ENCODE measurements at regions not wholly inside any gene's neighbourhood (a gene's known extent, or its start where the extent isn't known, plus 50 kb on each side); places are given as distances from the start of the nearest gene placed in this dataset.

DNA sequence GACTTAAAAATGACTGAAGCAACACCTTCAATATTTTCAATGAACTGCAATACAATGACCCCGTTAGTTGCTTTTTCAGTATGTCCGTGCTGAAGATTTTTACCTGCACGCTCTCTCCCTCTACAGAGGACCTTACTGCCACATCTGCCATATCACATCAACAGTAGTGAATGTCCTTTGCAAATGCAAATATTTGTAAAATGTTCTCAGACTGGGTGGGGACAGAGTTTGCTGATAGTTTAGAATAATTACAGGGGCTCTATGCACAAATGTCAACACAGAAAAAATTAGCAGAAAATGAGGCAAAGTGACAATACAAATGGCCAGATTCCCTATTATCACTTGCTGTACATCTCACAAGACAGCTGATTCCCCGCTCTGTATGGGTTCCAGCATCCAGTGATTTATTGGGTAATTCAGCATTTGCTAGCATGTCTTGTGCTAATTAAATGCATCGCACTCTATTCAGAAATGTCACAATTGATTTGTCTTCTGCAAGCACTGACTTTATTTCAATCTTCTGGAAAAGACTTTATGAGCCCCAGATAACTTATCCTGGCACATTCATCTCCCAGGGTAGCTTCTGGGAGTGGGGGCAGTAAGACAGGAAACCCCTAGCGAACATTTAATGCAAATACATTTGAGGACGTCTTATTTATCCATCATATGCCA lies 69.1 kb upstream of the PTER start:
- no peak for DNase-seq (ENCODE audit: low read depth)
- TF ChIP-seq, protein P1, sequence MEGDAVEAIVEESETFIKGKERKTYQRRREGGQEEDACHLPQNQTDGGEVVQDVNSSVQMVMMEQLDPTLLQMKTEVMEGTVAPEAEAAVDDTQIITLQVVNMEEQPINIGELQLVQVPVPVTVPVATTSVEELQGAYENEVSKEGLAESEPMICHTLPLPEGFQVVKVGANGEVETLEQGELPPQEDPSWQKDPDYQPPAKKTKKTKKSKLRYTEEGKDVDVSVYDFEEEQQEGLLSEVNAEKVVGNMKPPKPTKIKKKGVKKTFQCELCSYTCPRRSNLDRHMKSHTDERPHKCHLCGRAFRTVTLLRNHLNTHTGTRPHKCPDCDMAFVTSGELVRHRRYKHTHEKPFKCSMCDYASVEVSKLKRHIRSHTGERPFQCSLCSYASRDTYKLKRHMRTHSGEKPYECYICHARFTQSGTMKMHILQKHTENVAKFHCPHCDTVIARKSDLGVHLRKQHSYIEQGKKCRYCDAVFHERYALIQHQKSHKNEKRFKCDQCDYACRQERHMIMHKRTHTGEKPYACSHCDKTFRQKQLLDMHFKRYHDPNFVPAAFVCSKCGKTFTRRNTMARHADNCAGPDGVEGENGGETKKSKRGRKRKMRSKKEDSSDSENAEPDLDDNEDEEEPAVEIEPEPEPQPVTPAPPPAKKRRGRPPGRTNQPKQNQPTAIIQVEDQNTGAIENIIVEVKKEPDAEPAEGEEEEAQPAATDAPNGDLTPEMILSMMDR (conservative IDR thresholded peaks at IDR 0.05; ENCODE audit: low read depth, low read length): no peak
- no peak overlapping the region for H3K4me3 ChIP-seq (ENCODE audit: low read depth, low read length)

DNA sequence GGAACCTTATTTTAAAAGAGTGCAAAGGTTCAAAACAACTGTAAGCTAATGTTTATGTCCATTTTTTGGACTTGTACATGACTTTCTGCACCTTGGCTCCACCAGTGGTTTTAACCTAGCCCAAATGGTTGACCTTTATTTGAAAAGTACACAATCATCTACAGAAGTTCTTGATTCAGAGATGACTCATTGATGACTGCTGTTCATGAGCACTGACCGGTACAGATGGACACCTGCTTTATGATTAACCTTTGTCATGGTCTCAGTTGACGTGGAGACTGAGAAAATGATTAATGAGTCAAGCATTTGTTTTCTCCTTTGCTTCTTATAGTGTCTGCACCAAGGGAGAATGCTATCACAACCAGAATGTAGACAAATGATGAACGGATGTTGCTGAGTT lies 55.7 kb upstream of the PTER start:
- H3K4me3 ChIP-seq (ENCODE audit: low read depth, low read length): no peak overlapping the region
- TF ChIP-seq, protein P1 (conservative IDR thresholded peaks at IDR 0.05; ENCODE audit: low read depth, low read length): no peak
- peak; percentile 5 for DNase-seq (ENCODE audit: low read depth)

DNA sequence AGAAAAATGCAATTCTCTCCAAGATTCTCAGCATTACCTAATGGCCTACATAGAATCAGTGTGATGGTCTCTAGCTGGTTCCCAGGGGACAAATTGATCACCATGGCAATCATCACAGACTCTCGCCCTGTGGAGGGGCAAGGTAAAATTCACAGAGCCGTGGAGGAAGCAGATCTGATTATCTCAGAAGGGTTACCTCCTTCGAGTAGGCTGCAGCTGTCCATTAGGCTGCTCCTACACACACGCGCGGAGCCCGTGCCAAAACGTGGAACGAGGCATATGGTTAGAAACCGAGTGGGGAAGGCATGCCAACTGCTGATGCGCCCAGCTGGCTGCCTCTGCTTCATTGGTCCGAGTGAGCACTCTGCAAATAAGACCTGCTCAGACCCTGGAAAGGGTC lies 52.8 kb upstream of the PTER start:
- TF ChIP-seq, protein P1 (conservative IDR thresholded peaks at IDR 0.05; ENCODE audit: low read depth, low read length): no peak
- no peak for DNase-seq (ENCODE audit: low read depth)
- H3K4me3 ChIP-seq (ENCODE audit: low read depth, low read length): no peak overlapping the region

DNA sequence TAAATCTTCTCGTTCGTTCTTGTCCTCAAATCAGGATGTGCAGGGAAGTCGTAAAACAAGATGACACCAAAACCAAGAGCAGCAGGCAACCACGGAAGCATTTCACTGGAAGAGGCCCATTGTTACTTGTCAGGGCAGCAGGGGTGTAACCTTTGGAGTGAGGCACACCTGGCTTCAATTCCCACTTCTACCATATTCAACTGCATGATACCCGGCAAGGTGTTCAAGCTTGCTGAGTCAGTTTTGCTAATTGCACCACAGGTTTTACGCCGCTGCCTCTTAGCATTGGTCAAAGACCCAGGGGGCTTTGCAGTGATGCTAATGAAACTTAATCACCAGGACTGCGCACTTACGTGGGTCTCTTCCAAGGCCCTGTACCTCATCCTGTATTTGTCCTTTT lies 50.0 kb upstream of the PTER start:
- H3K4me3 ChIP-seq (ENCODE audit: low read depth, low read length): no peak overlapping the region
- TF ChIP-seq, protein P1 (conservative IDR thresholded peaks at IDR 0.05; ENCODE audit: low read depth, low read length): no peak
- no peak for DNase-seq (ENCODE audit: low read depth)
